ENCODE measurements at regions not wholly inside any gene's neighbourhood (a gene's known extent, or its start where the extent isn't known, plus 50 kb on each side); places are given as distances from the start of the nearest gene placed in this dataset.

DNA sequence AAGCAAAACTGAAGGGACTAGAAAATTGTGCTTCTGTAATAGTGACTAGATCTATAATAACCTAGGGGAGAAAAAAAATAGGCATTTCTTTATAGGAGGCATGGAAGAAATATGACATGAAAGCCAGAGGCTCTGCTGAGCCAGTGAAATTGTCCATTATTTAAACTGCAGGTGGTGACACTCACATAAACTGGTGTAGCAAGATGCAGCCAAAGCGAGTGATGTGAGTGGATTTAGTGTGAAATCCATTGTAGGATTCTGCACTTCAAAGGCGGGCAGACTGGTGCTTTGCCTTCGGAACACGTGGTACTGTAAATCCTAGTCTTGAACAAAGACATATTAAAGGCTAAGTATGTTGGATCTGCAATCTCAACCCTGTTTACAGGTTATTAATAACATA, 361.9 kb downstream of the TBC1D4 start:
- TF ChIP-seq, protein P1, sequence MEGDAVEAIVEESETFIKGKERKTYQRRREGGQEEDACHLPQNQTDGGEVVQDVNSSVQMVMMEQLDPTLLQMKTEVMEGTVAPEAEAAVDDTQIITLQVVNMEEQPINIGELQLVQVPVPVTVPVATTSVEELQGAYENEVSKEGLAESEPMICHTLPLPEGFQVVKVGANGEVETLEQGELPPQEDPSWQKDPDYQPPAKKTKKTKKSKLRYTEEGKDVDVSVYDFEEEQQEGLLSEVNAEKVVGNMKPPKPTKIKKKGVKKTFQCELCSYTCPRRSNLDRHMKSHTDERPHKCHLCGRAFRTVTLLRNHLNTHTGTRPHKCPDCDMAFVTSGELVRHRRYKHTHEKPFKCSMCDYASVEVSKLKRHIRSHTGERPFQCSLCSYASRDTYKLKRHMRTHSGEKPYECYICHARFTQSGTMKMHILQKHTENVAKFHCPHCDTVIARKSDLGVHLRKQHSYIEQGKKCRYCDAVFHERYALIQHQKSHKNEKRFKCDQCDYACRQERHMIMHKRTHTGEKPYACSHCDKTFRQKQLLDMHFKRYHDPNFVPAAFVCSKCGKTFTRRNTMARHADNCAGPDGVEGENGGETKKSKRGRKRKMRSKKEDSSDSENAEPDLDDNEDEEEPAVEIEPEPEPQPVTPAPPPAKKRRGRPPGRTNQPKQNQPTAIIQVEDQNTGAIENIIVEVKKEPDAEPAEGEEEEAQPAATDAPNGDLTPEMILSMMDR (IDR thresholded peaks at IDR 0.05): no peak
- no peak for TF ChIP-seq POLR2A (IDR thresholded peaks at IDR 0.05)
